ENCODE measurements at regions not wholly inside any gene's neighbourhood (a gene's known extent, or its start where the extent isn't known, plus 50 kb on each side); places are given as distances from the start of the nearest gene placed in this dataset.
"Not testable (repeated sequence)": the region's sequence is repeated elsewhere in the genome, so short reads cannot be mapped to it uniquely, and the experiment has no call there.

GRCh38 chr19:30852168-30852567 is 480.0 kb downstream of the ZNF536 start:
- Histone ChIP-seq H3K4me1 (replicated peaks in 1 of 2) (peaks cover 45 to 56% of the 10 kb centered on the region in 2 donors), H3K4me3 (no peak overlapping the region), H3K27ac (no peak overlapping the region)
- WGBS, 10 experiments: 0 to 88% (median 41%) methylated on average over 1 to 10 of the region's 10 CpGs; no CpG with 5 or more reads in 5 of the 10 experiments
- no peak for ATAC-seq (replicated peaks in 6 of 8)
- in situ Hi-C loops (cut with MboI; ENCODE audit: low pct_unique_long_range_greater_than_20kb in 2 of 9, low sequenced_read_pairs in 9 of 9, unreplicated experiment in 9 of 9): no loop called here

GRCh38 chr19:30851646-30852045 is 479.5 kb downstream of the ZNF536 start:
- no peak overlapping the region for H3K4me3 ChIP-seq
- in situ Hi-C loops (cut with MboI; ENCODE audit: low pct_unique_long_range_greater_than_20kb in 2 of 9, low sequenced_read_pairs in 9 of 9, unreplicated experiment in 9 of 9): no loop called here
- no peak for ATAC-seq (replicated peaks in 6 of 8)
- H3K27ac ChIP-seq: no peak overlapping the region
- 0 to 100% (median 90%) methylated on average over 1 to 2 of the region's 2 CpGs; no CpG with 5 or more reads in 5 of the 10 experiments for WGBS, 10 experiments
- H3K4me1 ChIP-seq (replicated peaks in 1 of 2): peaks cover 42 to 51% of the 10 kb centered on the region in 2 donors

- Histone ChIP-seq H3K4me3 (no peak overlapping the region), H3K4me1 (replicated peaks in 1 of 2) (peaks cover 20 to 25% of the 10 kb centered on the region in 2 donors), H3K27ac (no peak overlapping the region)
- in situ Hi-C loops (cut with MboI; ENCODE audit: low pct_unique_long_range_greater_than_20kb in 2 of 9, low sequenced_read_pairs in 9 of 9, unreplicated experiment in 9 of 9): no loop called here
- ATAC-seq (replicated peaks in 6 of 8): peak in 4 of 8 experiments; percentile 45 to 70 (median 65)
- 19 to 88% (median 49%) methylated on average over 2 to 9 of the region's 9 CpGs; no CpG with 5 or more reads in 2 of the 10 experiments for WGBS, 10 experiments
Measured at GRCh38 chr19:30848636-30849425, 476.6 kb downstream of the ZNF536 start.

GRCh38 chr19:30846102-30846501 is 473.9 kb downstream of the ZNF536 start:
- ATAC-seq (replicated peaks in 6 of 8): no peak
- 59 to 100% (median 88%) methylated on average over 1 to 10 of the region's 13 CpGs; no CpG with 5 or more reads in 3 of the 10 experiments for WGBS, 10 experiments
- H3K27ac ChIP-seq: no peak overlapping the region
- in situ Hi-C loops (cut with MboI; ENCODE audit: low pct_unique_long_range_greater_than_20kb in 2 of 9, low sequenced_read_pairs in 9 of 9, unreplicated experiment in 9 of 9): no loop called here
- no peak overlapping the region for H3K4me3 ChIP-seq
- H3K4me1 ChIP-seq (replicated peaks in 1 of 2): peaks cover 13 to 17% of the 10 kb centered on the region in 2 donors

DNA sequence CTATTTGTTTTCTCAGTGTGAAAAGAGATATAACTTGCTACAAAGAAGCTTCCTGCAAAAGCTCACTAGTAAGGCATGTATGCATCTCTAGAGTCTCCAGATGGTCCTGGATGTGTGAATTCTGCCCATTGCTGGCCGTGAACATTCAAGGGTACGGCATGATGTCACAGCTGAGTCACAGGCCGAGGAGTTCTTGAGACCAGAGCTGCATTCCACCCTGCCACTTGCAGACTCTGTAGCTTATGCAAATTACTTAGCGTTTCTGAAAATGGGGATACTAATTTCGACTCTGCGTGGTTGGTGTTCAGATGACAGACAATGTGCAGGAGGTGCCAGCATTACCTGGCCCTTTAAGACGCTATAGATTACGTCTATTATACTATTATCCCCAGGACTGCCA is 470.7 kb downstream of the ZNF536 start:
- in situ Hi-C loops (cut with MboI; ENCODE audit: low pct_unique_long_range_greater_than_20kb in 2 of 9, low sequenced_read_pairs in 9 of 9, unreplicated experiment in 9 of 9): no loop called here
- WGBS, 10 experiments: 43 to 100% (median 86%) methylated on average over 1 to 6 of the region's 8 CpGs; no CpG with 5 or more reads in 1 of the 10 experiments
- H3K4me1 ChIP-seq (replicated peaks in 1 of 2): peaks cover 0 to 4% of the 10 kb centered on the region in 2 donors
- H3K27ac ChIP-seq: no peak overlapping the region
- H3K4me3 ChIP-seq: no peak overlapping the region
- ATAC-seq (replicated peaks in 6 of 8): no peak

- H3K4me3 ChIP-seq: no peak overlapping the region
- 17 to 100% (median 86%) methylated on average over 1 to 4 of the region's 5 CpGs; no CpG with 5 or more reads in 1 of the 10 experiments for WGBS, 10 experiments
- in situ Hi-C loops (cut with MboI; ENCODE audit: low pct_unique_long_range_greater_than_20kb in 2 of 9, low sequenced_read_pairs in 9 of 9, unreplicated experiment in 9 of 9): no loop called here
Measured at GRCh38 chr19:30841934-30842333, 469.8 kb downstream of the ZNF536 start.

GRCh38 chr19:30830875-30831274 is 458.7 kb downstream of the ZNF536 start:
- no peak for ATAC-seq (replicated peaks in 6 of 8)
- no peak overlapping the region for H3K27ac ChIP-seq
- in situ Hi-C loops (cut with MboI; ENCODE audit: low pct_unique_long_range_greater_than_20kb in 2 of 9, low sequenced_read_pairs in 9 of 9, unreplicated experiment in 9 of 9): no loop called here
- no peak overlapping the region for H3K4me3 ChIP-seq
- WGBS, 10 experiments: 0 to 100% (median 78%) methylated on average over 1 to 5 of the region's 5 CpGs; no CpG with 5 or more reads in 2 of the 10 experiments
- no peaks in the 10 kb centered on the region for H3K4me1 ChIP-seq (replicated peaks in 1 of 2)

More at GRCh38 chr19:30841934-30842333, 469.8 kb downstream of the ZNF536 start:
- Histone ChIP-seq H3K27ac (no peak overlapping the region), H3K4me1 (replicated peaks in 1 of 2) (no peaks in the 10 kb centered on the region)
- no peak for ATAC-seq (replicated peaks in 6 of 8)

GRCh38 chr19:30825505-30825904 is 453.3 kb downstream of the ZNF536 start:
- H3K4me3 ChIP-seq; H3K4me1 ChIP-seq (replicated peaks in 1 of 2); H3K27ac ChIP-seq; in situ Hi-C loops (cut with MboI; ENCODE audit: low pct_unique_long_range_greater_than_20kb in 2 of 9, low sequenced_read_pairs in 9 of 9, unreplicated experiment in 9 of 9); ATAC-seq (replicated peaks in 6 of 8): not testable (repeated sequence)
- WGBS, 10 experiments: 19 to 100% (median 78%) methylated on average over 1 to 5 of the region's 5 CpGs

DNA sequence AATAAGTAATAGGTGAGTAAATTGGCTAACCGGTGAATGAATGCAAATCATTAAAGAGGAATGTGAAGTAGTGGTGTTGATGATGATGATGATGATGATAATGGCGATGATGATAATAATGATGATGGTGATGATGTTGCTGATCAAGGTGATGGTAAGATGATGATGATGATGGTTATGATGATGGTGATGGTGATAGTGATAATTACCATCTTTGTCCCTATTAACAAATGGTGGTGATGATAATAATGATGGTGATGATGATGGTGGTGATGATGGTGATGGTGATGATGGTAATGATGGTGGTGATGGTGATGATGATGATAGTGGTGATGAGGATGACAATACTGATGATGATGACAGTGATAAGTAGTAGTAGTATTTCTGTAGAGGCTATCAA is 452.6 kb downstream of the ZNF536 start:
- no peak overlapping the region for H3K4me3 ChIP-seq
- ATAC-seq (replicated peaks in 6 of 8): no peak
- H3K4me1 ChIP-seq (replicated peaks in 1 of 2): peaks cover 0 to 7% of the 10 kb centered on the region in 2 donors
- no peak overlapping the region for H3K27ac ChIP-seq
- in situ Hi-C loops (cut with MboI; ENCODE audit: low pct_unique_long_range_greater_than_20kb in 2 of 9, low sequenced_read_pairs in 9 of 9, unreplicated experiment in 9 of 9): no loop called here
- 50 to 100% (median 78%) methylated on average over 1 to 2 of the region's 2 CpGs for WGBS, 10 experiments

DNA sequence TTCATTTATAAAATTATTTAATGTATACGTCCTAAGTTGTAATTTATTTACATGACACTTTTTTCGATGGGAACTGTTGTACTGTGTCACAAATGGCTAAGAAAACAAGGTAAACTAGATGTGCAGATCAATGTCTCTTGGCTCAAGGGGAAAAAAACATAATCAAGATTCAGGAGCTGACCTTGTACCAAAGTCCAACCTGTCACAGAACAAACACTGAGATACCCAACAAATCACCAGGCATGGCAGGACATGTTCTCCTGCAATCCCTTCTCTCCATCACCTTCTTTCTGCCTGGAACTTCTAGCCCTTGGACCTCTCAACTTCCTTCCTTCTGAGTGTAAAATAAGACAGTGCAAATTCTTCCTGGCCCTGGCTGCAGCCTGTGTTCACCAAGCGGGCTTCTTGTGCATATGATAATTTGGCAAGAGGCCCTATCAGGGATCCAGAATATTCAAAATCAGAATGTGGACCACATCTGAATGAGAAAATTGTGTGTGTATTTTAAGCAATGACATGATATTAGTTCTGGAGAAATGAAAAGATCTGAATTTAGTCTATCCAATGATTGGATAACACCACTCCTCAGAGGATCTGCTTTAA is 445.9 kb downstream of the ZNF536 start:
- WGBS, 10 experiments: 17 to 96% (median 75%) methylated on average over 1 to 3 of the region's 3 CpGs
- in situ Hi-C loops (cut with MboI; ENCODE audit: low pct_unique_long_range_greater_than_20kb in 2 of 9, low sequenced_read_pairs in 9 of 9, unreplicated experiment in 9 of 9): no loop called here
- no peak overlapping the region for H3K4me3 ChIP-seq
- ATAC-seq (replicated peaks in 6 of 8): peak in 3 of 8 experiments; percentile 72 to 89 (median 85)
- no peak overlapping the region for H3K27ac ChIP-seq
- H3K4me1 ChIP-seq (replicated peaks in 1 of 2): peaks cover 11 to 27% of the 10 kb centered on the region in 2 donors

DNA sequence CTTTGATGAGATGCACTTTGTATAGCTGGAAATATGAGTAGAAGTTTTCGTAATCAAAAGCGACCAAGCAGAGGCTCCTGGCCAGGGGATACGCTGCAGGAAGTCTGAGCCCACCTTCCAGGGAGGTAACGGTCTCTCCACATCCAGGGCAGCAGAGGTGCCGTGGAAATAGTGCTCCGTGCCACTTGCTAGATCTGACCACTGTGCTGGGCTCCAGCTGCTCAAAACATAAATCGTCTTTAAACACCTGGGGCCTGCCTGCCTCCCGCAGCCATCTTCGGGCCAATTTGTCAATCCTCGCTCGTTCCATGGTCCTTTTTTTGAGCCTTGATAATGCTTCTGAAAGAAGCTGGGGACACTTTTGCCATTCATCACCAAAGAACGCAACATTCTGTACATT is 445.0 kb downstream of the ZNF536 start:
- in situ Hi-C loops (cut with MboI; ENCODE audit: low pct_unique_long_range_greater_than_20kb in 2 of 9, low sequenced_read_pairs in 9 of 9, unreplicated experiment in 9 of 9): no loop called here
- WGBS, 10 experiments: 52 to 94% (median 76%) methylated on average over 1 to 10 of the region's 12 CpGs; no CpG with 5 or more reads in 2 of the 10 experiments
- Histone ChIP-seq H3K27ac (no peak overlapping the region), H3K4me3 (no peak overlapping the region), H3K4me1 (replicated peaks in 1 of 2) (peaks cover 11 to 27% of the 10 kb centered on the region in 2 donors)
- ATAC-seq (replicated peaks in 6 of 8): peak in 4 of 8 experiments; percentile 36 to 64 (median 54)

GRCh38 chr19:30815889-30816580 is 443.9 kb downstream of the ZNF536 start:
- H3K4me1 ChIP-seq (replicated peaks in 1 of 2): peaks cover 11 to 27% of the 10 kb centered on the region in 2 donors
- no peak for ATAC-seq (replicated peaks in 6 of 8)
- H3K4me3 ChIP-seq: no peak overlapping the region
- in situ Hi-C loops (cut with MboI; ENCODE audit: low pct_unique_long_range_greater_than_20kb in 2 of 9, low sequenced_read_pairs in 9 of 9, unreplicated experiment in 9 of 9): no loop called here
- H3K27ac ChIP-seq: no peak overlapping the region

GRCh38 chr19:30812099-30812678 is 440.0 kb downstream of the ZNF536 start:
- WGBS, 10 experiments: 0 to 100% (median 65%) methylated on average over 1 to 5 of the region's 8 CpGs; no CpG with 5 or more reads in 2 of the 10 experiments
- in situ Hi-C loops (cut with MboI; ENCODE audit: low pct_unique_long_range_greater_than_20kb in 2 of 9, low sequenced_read_pairs in 9 of 9, unreplicated experiment in 9 of 9): no loop called here
- no peak overlapping the region for H3K27ac ChIP-seq
- peaks cover 0 to 4% of the 10 kb centered on the region in 2 donors for H3K4me1 ChIP-seq (replicated peaks in 1 of 2)
- ATAC-seq (replicated peaks in 6 of 8): peak in 2 of 8 experiments; percentile 66 to 69
- no peak overlapping the region for H3K4me3 ChIP-seq

All from motor neuron (in vitro differentiated cells).